HG03159 (cell line): ENCODE measurements at regions not wholly inside any gene's neighbourhood (a gene's known extent, or its start where the extent isn't known, plus 50 kb on each side); places are given as distances from the start of the nearest gene placed in this dataset.
"Not testable (repeated sequence)": the region's sequence is repeated elsewhere in the genome, so short reads cannot be mapped to it uniquely, and the experiment has no call there.

Experiments
- ATAC-seq: cut with Tn5 transposase; IDR thresholded peaks from one replicate; pipeline ENCODE4 v1.9.1; 2021; ENCODE audit warnings: mild to moderate bottlenecking, moderate library complexity; ENCODE audit not compliant: unreplicated experiment

DNA sequence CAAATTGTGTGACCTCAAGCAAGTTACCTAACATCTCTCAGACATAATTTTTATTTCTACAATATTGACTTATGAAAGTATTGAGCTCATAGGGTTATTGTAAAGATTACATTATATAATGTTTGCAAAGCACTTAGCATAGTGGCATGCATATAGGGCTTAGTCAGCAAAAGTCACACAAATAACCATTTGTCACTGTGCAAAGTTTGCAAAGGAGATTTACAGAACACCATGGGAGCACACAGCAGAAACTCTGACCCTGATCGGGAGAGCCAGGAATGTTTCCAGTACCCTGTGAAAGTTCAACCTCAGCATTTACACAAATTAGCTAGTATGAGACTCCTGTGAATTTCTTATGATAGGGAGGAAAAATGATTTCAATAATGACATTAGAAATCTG is 804.6 kb upstream of the RAG2 start:
- no peak for ATAC-seq

DNA sequence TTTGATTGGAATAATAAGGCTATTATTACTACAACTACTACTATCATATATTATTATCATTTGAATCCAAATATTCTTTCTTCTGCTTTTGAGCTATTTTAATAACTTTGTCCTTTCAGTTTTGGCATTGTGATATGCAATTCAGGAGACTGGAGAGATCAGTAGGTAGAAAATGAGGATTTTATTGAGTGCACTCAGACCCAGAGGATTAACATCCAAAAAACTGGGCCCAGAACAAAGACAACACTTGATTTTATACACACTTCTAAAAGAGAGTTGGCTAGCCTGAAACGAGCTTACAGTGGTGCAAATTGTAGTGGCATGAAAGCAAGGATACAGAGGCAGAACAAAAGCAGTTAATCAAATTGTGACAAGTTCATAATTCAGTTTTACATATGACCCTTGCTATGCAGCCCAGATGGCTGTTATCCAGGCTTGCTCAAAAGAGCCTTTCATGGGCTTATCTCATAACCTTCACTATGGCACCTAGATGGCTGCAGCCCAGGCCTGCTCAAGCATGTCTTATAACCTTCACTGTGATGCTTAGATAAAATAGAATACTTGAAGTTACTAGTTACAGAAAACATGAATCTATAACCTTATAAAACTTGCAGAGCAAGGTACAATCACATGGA is 796.3 kb upstream of the RAG2 start:
- ATAC-seq: no peak

DNA sequence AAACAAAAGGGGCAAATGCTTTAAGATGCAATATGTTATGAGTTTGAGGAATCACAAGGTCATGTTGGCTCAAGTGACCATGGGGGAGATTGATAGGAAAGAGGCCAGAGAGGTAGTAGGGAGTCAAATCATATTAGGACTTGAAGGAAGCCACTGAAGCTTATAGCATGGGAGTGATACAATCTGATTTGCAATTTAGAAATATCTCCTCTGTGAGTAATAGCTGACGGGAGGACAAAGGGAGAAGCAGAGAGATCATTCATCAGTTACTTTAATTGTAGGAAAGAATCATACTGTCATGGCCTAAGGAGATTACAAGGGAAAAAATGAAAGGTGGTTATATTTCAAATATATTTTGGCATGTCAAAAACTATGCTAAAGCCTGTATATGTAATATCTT is 793.6 kb upstream of the RAG2 start:
- no peak for ATAC-seq

DNA sequence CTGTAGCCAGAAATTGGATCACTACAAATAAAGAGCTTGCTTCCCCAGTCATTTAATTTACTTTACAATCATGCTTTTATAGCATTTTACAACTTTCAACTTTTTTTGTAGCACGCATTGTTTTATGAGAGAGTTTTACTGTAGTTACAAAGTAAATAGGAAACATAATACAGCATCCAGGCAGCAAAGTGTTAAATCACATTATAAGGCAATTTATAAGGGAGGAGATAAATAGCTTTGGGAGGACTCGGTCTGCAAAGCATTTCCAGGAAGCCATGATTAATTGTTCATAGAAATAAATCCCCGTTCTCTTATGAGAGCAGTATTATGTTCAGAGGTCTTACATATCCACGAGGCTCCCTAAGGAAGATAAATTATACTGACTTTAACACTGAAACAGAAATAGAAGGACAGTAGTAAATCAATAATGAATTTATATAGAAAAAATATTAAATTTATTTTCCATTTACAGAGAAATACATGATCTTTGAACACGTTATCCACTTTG is 792.6 kb upstream of the RAG2 start:
- no peak for ATAC-seq

DNA sequence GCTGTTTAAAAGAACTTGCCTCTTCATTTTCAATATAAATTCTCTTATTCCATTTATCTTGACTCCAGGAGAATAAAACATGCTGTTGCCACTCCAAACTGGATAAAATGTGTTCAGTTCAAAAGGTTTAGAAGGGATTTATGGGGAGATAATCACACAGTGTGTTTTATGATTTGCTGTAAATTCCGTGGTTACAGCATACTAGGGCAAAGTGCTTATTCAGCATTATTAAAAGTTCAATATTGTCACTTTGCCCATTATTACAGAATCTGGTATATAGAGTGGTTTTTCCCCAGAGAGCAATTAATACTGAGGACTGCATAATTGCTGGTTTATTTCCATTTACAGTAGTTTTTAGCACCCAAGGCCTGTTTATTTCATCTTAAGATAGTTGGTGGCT is 780.9 kb upstream of the RAG2 start:
- no peak for ATAC-seq

DNA sequence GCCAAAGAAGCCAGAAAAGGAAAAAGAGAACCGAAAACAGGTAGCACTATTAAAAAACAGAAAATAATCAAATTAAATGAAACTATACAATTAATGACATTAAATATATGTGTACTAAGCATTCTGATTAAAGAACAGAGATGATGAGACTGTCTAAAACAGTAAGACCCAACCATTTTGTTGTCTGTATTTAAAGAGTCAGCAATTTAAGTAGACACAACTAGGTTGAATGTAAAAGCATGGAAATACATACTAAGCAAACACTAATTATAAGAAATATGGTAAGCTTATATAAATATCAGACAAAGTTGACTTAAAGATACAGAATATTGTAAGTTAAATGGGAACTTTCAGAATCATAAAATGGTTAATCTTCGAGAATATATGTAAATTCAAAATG is 774.6 kb upstream of the RAG2 start:
- ATAC-seq: no peak

DNA sequence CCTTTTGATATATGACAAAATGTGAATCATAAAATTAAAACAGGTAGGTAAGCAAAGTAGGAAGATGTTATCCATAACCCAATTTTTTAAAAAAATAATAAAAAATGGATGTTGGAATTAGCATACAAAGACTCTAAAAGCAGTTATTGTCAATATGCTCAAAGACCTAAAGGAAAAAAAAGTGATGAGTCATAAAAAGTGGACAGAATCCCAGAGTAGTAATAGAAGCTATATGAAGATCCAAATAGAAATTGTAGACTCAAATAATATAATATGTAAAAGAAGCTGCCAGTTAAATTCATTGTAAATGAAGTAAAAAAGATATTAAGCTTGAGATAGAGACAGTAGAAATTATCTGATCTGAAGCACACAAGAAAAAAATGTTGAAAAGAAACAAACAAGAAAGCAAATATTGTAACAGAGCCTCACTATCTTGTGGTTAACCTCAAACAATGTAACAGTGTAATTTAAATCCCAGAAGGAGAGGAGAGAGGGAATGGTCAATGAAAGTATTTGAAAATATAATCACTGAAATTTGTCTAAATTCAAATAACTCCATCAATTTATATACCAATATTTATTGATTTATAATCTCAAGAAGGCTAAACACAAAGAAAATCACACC is 773.4 kb upstream of the RAG2 start:
- no peak for ATAC-seq

DNA sequence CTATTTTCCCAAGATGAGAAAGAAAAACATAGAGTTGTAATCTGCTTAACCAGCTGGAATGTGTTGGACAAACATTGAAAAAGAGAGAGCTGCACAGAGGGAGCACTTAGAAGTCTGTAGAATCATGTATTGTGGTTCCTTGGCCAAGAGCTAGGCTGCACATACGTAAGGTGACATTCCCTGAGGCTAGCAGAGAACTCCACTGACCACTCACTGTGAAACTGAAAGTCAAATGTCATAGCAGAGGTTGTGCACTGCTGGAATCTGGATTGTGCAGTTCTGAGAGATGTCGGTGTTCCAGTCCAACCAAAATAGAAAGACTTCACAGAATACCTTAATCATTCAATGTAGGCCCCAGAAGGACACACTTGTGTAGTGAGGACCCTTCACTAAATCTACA is 772.8 kb upstream of the RAG2 start:
- ATAC-seq: no peak

DNA sequence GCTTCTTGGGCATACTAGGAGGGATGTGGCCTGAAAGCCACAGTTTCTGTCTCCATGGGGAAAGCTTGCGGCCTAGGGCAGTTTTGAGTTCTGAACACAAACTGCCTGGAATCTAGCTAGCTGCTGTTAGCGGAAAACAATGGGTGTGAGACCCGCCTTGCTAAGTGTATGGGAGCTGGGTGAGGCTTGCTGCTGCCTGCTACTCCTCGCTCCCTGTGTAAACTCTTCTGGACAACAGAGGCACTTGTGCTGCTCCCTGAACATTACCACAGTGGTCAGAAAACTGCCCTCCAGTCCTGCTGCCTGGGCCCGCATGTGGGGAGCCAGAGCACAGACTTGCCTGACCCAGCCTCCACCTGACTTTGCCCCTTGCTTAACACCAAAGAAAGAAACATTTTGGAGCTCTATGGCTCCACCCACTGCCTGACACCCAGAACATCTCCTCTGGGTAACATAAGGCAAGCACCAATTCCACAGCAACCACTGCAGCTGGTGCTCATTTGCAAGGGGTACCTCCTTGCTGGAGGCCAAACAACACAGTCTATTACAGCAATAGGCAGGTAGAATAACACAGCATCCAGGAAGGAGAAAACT is 766.3 kb upstream of the RAG2 start:
- ATAC-seq: no peak

DNA sequence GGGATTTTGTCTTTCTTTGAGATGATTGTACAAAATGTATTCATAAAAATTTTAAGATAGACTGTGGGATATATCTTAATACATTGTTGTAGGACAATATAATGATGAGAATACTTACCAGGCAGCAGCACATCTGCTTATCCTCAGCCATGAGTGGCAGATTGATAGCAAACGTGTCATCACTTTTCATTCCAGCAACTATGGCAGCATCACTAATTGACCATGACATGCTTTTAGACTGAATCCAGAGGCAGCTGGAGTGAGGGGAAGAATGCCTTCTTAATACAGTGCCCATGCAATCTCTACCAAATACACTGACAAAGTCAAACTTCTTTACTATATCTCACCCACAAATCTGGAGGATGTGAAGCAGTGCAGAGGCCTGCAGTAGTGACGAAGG is 755.2 kb upstream of the RAG2 start:
- no peak for ATAC-seq

DNA sequence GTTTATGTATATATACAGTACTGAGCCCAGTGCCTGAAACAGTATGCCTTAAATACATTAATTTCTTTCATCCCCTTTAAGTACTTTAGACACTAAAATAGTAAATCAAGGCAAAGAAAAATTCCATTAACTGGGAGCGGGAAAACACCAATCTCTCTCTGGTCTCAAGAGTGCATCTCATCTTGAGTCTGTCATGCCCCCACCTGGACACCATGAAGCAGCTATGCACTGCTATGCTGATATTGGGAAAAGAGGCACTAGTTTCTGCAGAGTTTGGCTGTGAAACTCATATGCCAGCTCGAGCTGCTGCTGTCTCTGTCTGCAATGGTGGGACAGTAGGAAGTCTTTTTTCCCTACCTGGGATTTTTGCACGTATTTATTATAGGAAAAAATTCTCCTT is 754.4 kb upstream of the RAG2 start:
- ATAC-seq: no peak

DNA sequence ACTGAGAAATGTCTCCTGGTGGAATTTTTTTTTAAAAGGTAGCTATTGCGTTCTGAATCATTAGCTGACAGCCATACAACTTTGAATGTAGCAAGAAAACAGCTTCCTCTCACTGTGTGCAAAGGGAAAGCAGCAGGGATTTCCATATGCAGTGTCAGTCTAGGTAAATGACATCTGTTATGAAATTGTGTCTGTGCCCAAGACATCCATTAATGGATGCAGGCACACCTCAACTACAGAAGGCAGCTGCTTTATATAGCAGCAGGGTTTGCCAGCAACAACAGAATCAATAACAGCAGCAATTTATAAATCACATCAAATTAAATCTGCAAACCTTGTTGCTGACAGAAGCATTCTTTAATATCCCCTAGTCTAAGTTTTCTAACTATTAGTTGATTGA is 745.3 kb upstream of the RAG2 start:
- no peak for ATAC-seq

DNA sequence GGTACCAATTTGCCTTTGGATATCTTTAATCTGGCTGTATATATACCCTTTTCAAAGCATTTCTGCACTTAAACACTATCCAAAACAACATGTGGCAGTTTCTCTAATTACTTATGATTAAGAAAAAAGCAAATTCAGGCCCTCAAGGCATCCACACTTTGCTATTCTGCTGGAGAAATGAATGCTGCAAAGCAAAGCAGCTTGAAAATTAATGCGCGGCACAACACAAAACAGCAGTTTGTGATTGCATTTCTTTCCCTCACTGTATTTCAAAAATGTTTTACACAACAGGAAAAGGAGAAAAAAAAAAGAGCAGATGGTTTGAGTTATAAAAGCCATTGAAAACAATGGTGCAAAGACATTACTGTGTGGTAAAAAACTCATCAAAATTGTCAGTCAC is 738.4 kb upstream of the RAG2 start:
- no peak for ATAC-seq

DNA sequence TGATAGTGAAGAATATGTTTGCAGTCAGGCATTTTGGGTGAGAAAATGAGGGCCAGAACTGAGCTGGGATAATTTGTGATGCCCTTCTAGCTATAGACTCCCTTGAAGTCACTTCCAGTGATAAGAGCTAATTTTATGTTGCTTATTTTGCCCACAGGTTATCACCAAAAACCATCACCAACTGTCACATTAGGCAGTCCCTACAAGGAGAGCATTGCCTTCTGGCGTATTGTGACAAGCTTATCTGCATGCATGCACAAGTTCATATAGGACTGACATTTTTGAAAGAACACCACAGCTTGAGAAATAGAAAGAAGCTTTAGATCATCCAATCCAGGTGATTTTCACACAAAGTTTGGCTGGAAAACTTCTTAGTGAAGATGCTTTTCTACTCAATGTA is 735.3 kb upstream of the RAG2 start:
- no peak for ATAC-seq

DNA sequence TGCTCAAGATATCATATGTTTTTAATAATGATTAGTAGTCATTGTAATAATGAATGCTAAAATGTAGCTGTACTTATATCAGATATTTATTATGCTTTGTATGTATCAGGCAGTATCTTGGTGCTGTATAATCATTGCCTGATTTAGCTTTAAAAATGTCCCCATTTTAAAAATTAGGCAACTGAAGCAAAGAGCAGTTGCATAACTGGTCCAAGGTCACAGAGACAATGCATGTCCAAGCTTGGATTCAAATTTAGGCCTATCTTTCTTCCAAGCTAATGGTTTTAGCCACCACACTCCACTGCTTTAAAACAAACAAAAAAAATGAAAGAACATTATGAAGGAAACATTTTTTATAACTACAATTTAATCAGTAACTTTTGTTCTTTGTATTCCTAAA is 725.8 kb upstream of the RAG2 start:
- no peak for ATAC-seq

DNA sequence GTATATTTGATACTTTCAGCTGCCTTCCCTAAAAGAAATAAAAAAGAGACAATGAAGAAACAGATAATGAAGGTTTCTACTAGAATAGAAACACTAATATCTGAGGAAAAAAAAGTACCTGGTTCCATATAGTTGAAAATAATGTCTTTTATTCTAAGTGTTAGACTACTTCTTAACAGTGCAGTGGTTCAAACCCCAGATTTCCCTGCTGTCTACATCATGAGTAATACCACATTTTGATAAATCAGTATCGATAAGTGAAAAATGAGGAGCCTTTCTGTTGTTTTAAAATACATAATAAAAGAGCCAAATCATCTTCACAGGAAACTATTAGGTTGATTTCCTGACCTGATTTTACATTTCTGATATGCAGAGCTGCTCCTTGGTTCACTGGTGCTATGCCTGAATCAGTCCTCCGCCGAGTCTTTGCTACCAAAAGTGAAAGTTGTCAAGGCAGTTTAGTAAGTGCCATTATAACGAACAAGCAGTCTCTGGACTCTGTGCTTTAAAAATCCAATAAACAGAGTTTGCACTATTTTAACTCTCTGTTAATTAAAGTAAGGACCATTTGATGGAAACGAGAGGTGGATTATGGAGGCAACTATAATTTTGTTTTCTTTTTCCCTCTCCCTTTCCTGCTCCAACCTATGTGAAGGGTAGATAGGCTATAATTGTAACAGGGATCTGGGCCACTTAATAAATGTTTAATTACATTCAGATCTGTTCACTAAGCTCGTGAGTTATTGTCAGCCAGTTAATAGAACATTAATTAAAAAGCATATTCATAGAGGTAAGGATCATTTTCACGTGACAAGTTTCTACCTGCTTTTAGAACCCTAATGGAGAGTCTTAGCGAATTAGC is 724.5 kb upstream of the RAG2 start:
- no peak for ATAC-seq

DNA sequence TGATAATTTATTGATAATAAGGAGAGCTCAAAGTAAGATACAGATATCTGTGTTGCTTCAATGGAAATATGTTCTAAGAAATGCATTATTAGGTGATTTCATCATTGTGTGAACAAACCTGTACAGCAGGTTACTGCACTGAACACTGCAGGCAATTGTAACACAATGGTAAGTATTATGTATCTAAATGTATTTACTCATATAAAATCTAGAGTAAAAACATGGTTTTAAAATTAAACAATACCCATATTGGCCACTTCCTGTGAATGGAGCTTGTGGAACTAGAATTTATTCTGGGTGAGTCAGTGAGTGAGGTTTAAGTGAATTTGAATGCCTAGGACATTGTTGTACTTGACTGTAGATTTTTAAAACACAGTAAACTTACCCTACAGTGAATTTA is 722.9 kb upstream of the RAG2 start:
- ATAC-seq: no peak

DNA sequence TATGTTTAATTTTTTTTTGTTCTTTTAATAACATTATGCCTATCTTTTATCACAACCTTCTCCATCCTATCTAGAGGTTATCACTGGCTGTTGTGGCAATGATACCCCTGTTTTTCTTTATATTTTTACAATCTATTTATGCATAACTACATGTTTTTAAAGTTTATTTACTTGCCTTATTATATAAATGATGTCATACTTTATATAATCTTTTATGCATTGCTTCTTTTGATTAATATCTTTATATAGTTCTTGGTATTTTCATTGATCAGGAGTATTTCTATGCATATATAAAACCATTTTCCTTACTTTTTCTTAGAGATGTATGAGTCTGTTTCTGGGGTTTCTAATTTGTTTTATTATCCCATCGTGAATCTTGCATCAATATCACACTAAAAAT is 719.8 kb upstream of the RAG2 start:
- ATAC-seq: no peak

DNA sequence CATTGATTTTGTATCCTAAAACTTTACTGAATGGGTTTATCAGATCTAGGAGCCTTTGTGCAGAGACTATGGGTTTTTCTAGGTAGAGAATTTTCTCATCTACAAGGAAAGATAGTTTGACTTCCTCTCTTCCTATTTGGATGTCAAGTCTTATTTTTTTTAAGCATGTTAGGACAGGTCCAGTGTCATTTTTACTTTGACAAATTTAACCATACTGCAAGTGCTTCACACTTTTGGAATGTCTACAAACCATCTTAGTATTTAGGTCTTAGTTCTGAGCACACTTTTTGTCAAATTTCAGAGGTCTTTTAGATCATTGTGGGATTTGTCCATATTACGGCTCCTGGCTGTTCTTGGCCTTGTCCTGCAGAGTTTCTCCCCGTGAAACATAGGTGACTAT is 715.2 kb upstream of the RAG2 start:
- ATAC-seq: no peak

DNA sequence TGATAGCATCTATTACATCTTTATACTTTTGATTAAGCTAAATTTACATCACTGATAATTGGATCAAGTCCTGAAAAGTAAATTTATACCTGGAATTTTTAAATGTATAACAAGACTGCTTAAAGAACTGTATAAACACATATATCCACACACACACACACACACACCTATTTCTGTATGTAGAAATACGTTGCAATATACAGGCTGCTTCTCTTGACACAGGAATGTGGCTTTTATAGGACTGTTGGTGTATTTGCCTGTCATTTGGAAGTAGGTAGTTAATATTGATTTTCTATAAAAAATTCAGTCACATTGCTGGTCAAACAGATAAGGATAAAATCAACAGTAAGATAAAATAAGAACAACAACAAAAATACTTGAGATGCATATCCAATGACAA is 708.5 kb upstream of the RAG2 start:
- ATAC-seq: no peak

DNA sequence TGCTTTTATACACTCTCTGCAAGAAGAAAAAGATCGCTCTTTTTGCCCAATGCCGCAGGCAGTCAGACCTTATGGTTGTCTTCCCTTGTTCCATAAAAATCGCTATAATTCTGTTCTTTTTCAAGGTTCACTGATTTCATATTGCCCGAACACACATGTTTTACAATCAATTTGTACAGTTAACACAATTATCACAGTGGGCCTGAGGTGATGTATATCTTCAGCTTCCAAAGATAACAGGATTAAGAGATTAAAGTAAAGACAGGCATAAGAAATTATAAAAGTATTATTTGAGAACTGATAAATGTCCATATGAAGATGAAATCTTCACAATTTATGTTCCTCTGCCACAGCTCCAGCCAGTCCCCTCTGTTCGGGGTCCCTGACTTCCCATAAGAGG is 703.4 kb upstream of the RAG2 start:
- ATAC-seq: not testable (repeated sequence)

DNA sequence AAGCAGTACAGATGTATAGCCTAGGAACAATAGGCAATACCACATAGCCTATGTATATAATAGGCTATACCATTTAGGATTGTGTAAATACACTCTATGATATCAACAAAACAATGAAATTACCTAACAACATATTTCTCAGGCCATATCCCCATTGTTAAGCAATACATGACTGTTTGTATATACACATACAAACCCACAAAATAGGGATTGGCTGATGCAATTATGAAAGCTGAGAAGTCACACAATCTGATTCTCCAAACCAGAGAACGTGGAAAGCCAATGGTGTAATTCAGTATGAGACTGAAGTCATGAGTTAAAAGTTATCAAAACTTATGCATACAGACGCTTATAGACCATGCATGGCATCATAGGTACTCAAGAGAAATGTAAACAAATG is 700.1 kb upstream of the RAG2 start:
- no peak for ATAC-seq
